PC-3 (cell line): ENCODE measurements at regions not wholly inside any gene's neighbourhood (a gene's known extent, or its start where the extent isn't known, plus 50 kb on each side); places are given as distances from the start of the nearest gene placed in this dataset.

Experiments
- ATAC-seq: fragments of 200-7000 bp; cut with Tn5 transposase; 2 replicates; pipeline ENCODE4 v1.9.1; 2020; ENCODE audit warnings: mild to moderate bottlenecking, moderate library complexity
- BruUV-seq: library from RNA; stranded (reverse); fragments of 400-500 nt; replicated peaks from 2 replicates; lab custom pipeline; 2021; lab: Mats Ljungman, UMichigan
- CTCF ChIA-PET: fragments of 300-600 bp; sonication (Branson Sonifier 250); formaldehyde crosslinking; loops from one replicate; lab custom pipeline; 2022; ENCODE audit warnings: antibody characterized with exemption; lab: Charles Lee
- POLR2A ChIA-PET: fragments of 300-600 bp; sonication (Branson Sonifier 250); formaldehyde crosslinking; loops from one replicate; lab custom pipeline; 2022; ENCODE audit warnings: antibody characterized with exemption; ENCODE audit not compliant: unreplicated experiment; lab: Charles Lee
- DNase-seq: peaks from one replicate; pipeline ENCODE4 v3.0.0-alpha.2; 2015
- H2AFZ ChIP-seq: fragments of 300-600 bp; sonication (generic); 2 replicates; pipeline ENCODE4 v1.6.0; 2016; ENCODE audit warnings: antibody characterized with exemption, low read length
- H3F3A ChIP-seq: fragments of 300-600 bp; sonication (generic); one replicate; pipeline ENCODE4 v1.6.0; 2017; ENCODE audit warnings: antibody characterized with exemption, low read length, control low read depth, mild to moderate bottlenecking; ENCODE audit not compliant: unreplicated experiment
- H3K27ac ChIP-seq: fragments of 300-600 bp; sonication (generic); 2 replicates; pipeline ENCODE4 v1.5.1; 2016; ENCODE audit warnings: mild to moderate bottlenecking, low read length
- H3K27me3 ChIP-seq: fragments of 300-600 bp; sonication (generic); 2 replicates; pipeline ENCODE4 v1.6.1; 2016; ENCODE audit warnings: low read length, mixed read lengths
- H3K36me3 ChIP-seq: fragments of 300-600 bp; sonication (generic); 2 replicates; pipeline ENCODE4 v1.6.1; 2016; ENCODE audit warnings: low read depth, mixed run types, low read length, mixed read lengths
- H3K4me1 ChIP-seq: fragments of 300-600 bp; sonication (generic); 2 replicates; pipeline ENCODE4 v1.5.1; 2016; ENCODE audit warnings: low read length; ENCODE audit not compliant: insufficient read depth
- H3K4me2 ChIP-seq: fragments of 300-600 bp; sonication (generic); 2 replicates; pipeline ENCODE4 v1.6.0; 2016; ENCODE audit warnings: low read length
- H3K4me3 ChIP-seq: fragments of 300-600 bp; sonication (generic); 2 replicates; pipeline ENCODE4 v1.5.1; 2016; ENCODE audit warnings: mild to moderate bottlenecking, low read length, mixed read lengths
- H3K79me2 ChIP-seq: fragments of 300-600 bp; sonication (generic); 2 replicates; pipeline ENCODE4 v1.6.1; 2017; ENCODE audit warnings: low read length, mixed read lengths
- H3K9ac ChIP-seq: fragments of 300-600 bp; sonication (generic); 2 replicates; pipeline ENCODE4 v1.6.0; 2016; ENCODE audit warnings: mild to moderate bottlenecking, low read length
- H3K9me2 ChIP-seq: fragments of 300-600 bp; sonication (generic); replicated peaks from 2 replicates; pipeline ENCODE4 v1.6.1; 2016; ENCODE audit warnings: mixed run types, low read length, mixed read lengths
- H3K9me3 ChIP-seq: fragments of 300-600 bp; sonication (generic); 2 replicates; pipeline ENCODE4 v1.6.1; 2016; ENCODE audit warnings: low read length, mixed read lengths
- H4K20me1 ChIP-seq: fragments of 300-600 bp; sonication (generic); 2 replicates; pipeline ENCODE4 v1.6.1; 2016; ENCODE audit warnings: low read length, mixed read lengths
- EZH2 ChIP-seq: fragments of 300-600 bp; sonication (generic); IDR thresholded peaks from one replicate; pipeline ENCODE4 v1.6.1; 2017; ENCODE audit warnings: antibody characterized with exemption, mild to moderate bottlenecking, low read length; ENCODE audit not compliant: unreplicated experiment
- EZH2phosphoT487 ChIP-seq: fragments of 300-600 bp; sonication (generic); IDR thresholded peaks from 2 replicates; pipeline ENCODE4 v1.6.1; 2018; ENCODE audit warnings: mild to moderate bottlenecking, antibody characterized with exemption, low read length, borderline replicate concordance
- intact Hi-C: fragments of 100-400 bp; cut with micrococcal nuclease; formaldehyde crosslinking; loops from 2 replicates; pipeline ENCODE4 v1.9.0; 2023
- TF ChIP-seq, protein P1 (sequence below): fragments of 300-600 bp; sonication (generic); conservative IDR thresholded peaks from 2 replicates; pipeline ENCODE4 v1.5.1; 2017; ENCODE audit warnings: antibody characterized with exemption, low read depth, mild to moderate bottlenecking, low read length

DNA sequence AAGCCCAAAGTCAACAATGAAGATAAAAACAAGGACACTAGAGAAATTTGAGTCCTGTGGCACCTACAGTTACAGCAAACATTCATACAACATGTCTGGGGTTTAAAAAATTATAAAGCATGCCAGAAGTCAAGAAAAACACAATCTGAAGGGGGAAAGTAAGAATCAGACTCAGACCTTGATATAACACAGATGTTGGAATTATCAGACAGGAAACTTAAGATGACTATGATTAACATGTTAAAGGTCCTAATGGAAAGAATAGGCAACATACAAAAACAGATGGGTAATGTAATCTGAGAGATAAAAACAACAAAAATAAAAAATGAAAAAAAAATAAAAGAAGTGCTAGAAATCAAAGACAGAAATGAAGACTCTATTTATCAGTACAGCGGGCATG, 446.5 kb downstream of the SPRY1 start:
- H3K79me2 ChIP-seq: no peaks in the 10 kb centered on the region
- POLR2A ChIA-PET: no interaction called here
- H3F3A ChIP-seq: no peaks in the 10 kb centered on the region
- H3K27ac ChIP-seq: no peak overlapping the region
- CTCF ChIA-PET: no interaction called here
- H3K4me1 ChIP-seq: no peaks in the 10 kb centered on the region
- BruUV-seq: no TSS peak
- no peaks in the 10 kb centered on the region for H3K9me2 ChIP-seq
- H3K9me3 ChIP-seq: no peaks in the 10 kb centered on the region
- H3K4me3 ChIP-seq: no peak overlapping the region
- no peak overlapping the region for H3K4me2 ChIP-seq
- no peaks in the 10 kb centered on the region for H3K36me3 ChIP-seq
- no peak overlapping the region for H3K9ac ChIP-seq
- TF ChIP-seq EZH2: no peak
- TF ChIP-seq, protein P1, sequence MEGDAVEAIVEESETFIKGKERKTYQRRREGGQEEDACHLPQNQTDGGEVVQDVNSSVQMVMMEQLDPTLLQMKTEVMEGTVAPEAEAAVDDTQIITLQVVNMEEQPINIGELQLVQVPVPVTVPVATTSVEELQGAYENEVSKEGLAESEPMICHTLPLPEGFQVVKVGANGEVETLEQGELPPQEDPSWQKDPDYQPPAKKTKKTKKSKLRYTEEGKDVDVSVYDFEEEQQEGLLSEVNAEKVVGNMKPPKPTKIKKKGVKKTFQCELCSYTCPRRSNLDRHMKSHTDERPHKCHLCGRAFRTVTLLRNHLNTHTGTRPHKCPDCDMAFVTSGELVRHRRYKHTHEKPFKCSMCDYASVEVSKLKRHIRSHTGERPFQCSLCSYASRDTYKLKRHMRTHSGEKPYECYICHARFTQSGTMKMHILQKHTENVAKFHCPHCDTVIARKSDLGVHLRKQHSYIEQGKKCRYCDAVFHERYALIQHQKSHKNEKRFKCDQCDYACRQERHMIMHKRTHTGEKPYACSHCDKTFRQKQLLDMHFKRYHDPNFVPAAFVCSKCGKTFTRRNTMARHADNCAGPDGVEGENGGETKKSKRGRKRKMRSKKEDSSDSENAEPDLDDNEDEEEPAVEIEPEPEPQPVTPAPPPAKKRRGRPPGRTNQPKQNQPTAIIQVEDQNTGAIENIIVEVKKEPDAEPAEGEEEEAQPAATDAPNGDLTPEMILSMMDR: no peak
- TF ChIP-seq EZH2phosphoT487: no peak
- DNase-seq (no peak), ATAC-seq (no peak)
- H2AFZ ChIP-seq: no peak overlapping the region
- H3K27me3 ChIP-seq: no peaks in the 10 kb centered on the region
- no peaks in the 10 kb centered on the region for H4K20me1 ChIP-seq
- intact Hi-C loops: no loop called here

DNA sequence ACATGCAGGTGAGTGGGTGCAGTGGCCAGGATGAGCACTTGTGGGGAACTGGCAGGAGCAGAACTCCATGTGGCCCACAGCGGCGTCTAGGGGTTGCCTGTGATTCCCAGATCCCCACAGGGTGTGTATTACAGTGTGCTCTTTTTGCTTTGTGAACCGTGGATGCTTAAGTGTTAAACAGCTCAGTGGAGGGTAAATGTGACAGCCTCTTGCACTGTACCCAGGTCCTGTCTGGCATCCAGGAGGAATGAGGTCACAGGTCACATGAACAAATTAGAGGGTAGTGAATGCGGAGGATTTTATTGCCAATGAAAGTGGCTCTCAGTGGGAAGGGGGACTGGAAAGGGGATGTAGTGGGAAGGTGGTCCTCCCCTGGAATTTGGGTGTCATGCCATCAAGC, 447.8 kb downstream of the SPRY1 start:
- BruUV-seq: no TSS peak

DNA sequence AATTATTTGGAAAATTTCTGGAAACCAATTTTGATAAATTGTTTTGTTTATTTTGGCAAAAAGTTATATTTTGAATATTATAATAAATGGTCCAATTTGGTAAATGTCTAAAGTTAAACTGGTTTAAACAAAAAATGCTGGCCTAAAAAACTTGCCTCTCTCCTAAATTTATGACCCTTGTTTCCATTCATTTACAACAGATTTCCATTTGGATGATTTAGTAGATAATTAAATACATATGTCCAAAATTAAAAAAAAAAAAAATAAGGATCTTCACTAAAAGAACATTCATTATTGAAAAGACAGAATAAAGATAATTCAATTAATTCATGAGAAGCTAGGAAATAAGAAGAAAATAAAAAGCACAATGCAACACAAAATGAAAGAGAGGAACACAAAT, 449.5 kb downstream of the SPRY1 start:
- POLR2A ChIA-PET: no interaction called here
- TF ChIP-seq EZH2 (no peak), EZH2phosphoT487 (no peak)
- TF ChIP-seq, protein P1: no peak

More for the DNA sequence above, 447.8 kb downstream of the SPRY1 start:
- no peaks in the 10 kb centered on the region for H3K9me3 ChIP-seq
- no peaks in the 10 kb centered on the region for H3F3A ChIP-seq
- no peak overlapping the region for H3K4me2 ChIP-seq
- H3K9ac ChIP-seq: no peak overlapping the region
- no peaks in the 10 kb centered on the region for H3K36me3 ChIP-seq
- DNase-seq: no peak
- H3K4me1 ChIP-seq: no peaks in the 10 kb centered on the region
- ChIA-PET CTCF (no interaction called here), POLR2A (no interaction called here)
- H3K9me2 ChIP-seq: no peaks in the 10 kb centered on the region
- ATAC-seq: no peak
- intact Hi-C loops: no loop called here
- H2AFZ ChIP-seq: no peak overlapping the region
- H3K79me2 ChIP-seq: no peaks in the 10 kb centered on the region
- H3K27me3 ChIP-seq: no peaks in the 10 kb centered on the region
- no peaks in the 10 kb centered on the region for H4K20me1 ChIP-seq
- no peak for TF ChIP-seq EZH2
- TF ChIP-seq, protein P1: no peak
- no peak for TF ChIP-seq EZH2phosphoT487
- H3K27ac ChIP-seq: no peak overlapping the region
- H3K4me3 ChIP-seq: no peak overlapping the region

More for the DNA sequence above, 449.5 kb downstream of the SPRY1 start:
- DNase-seq (no peak), ATAC-seq (no peak)
- Histone ChIP-seq H3K4me1 (no peaks in the 10 kb centered on the region), H4K20me1 (no peaks in the 10 kb centered on the region), H3K4me3 (no peak overlapping the region), H2AFZ (no peak overlapping the region), H3K27me3 (no peaks in the 10 kb centered on the region), H3K36me3 (no peaks in the 10 kb centered on the region), H3K9me2 (no peaks in the 10 kb centered on the region), H3K27ac (no peak overlapping the region), H3K9me3 (no peaks in the 10 kb centered on the region), H3F3A (no peaks in the 10 kb centered on the region), H3K79me2 (no peaks in the 10 kb centered on the region), H3K9ac (no peak overlapping the region), H3K4me2 (no peak overlapping the region)
- CTCF ChIA-PET: no interaction called here
- intact Hi-C loops: no loop called here
- BruUV-seq: no TSS peak
